ENCODE measurements at regions not wholly inside any gene's neighbourhood (a gene's known extent, or its start where the extent isn't known, plus 50 kb on each side); places are given as distances from the start of the nearest gene placed in this dataset.
"Not testable (repeated sequence)": the region's sequence is repeated elsewhere in the genome, so short reads cannot be mapped to it uniquely, and the experiment has no call there.

DNA sequence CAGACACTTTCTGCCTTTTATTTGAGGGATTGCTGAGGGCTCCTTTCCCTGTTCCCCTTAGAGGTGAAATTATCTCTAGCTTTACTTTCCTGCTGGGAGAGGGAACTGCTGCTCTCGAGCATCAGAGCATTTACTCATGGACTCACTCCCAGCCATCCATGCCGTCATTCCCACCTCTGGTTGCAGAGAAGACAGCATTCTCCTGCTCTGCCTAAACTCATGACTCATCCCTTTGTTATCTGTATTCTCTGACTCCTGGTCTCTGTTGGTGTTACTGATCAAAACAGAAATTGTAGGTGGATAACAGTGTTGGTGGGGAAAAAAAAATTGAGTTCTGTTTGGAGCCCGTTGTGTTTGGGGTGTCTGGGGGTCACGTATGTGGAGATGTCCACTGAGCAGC lies 159.3 kb downstream of the TTC8 start:
- Histone ChIP-seq H2AFZ (ENCODE audit: low read depth, low read length) (no peak overlapping the region), H3K36me3 (ENCODE audit: insufficient read depth, low read length) (no peaks in the 10 kb centered on the region), H3K27me3 (ENCODE audit: insufficient read depth, low read length, poor library complexity) (no peaks in the 10 kb centered on the region), H3K4me2 (ENCODE audit: insufficient read depth, low read length) (no peak overlapping the region), H3K79me2 (ENCODE audit: insufficient read depth, low read length) (no peaks in the 10 kb centered on the region), H3K27ac (ENCODE audit: low read length) (no peak overlapping the region), H3K9me3 (ENCODE audit: insufficient read depth, low read length, severe bottlenecking) (peaks cover 5% of the 10 kb centered on the region), H3K4me3 (ENCODE audit: low read depth in 1 of 2, low read length in 2 of 2) (no peak overlapping the region), H3K9ac (ENCODE audit: low read depth, low read length) (no peak overlapping the region), H3K4me1 (ENCODE audit: insufficient read depth, low read length) (no peaks in the 10 kb centered on the region), H4K20me1 (ENCODE audit: insufficient read depth, low read length) (no peaks in the 10 kb centered on the region)
- DNase-seq (no peak), ATAC-seq (ENCODE audit: insufficient read depth, low read depth) (no peak)
- no peak for TF ChIP-seq EZH2 (IDR thresholded peaks at IDR 0.05; ENCODE audit: borderline replicate concordance, low read depth, low read length, severe bottlenecking)
- TF ChIP-seq, protein P1, sequence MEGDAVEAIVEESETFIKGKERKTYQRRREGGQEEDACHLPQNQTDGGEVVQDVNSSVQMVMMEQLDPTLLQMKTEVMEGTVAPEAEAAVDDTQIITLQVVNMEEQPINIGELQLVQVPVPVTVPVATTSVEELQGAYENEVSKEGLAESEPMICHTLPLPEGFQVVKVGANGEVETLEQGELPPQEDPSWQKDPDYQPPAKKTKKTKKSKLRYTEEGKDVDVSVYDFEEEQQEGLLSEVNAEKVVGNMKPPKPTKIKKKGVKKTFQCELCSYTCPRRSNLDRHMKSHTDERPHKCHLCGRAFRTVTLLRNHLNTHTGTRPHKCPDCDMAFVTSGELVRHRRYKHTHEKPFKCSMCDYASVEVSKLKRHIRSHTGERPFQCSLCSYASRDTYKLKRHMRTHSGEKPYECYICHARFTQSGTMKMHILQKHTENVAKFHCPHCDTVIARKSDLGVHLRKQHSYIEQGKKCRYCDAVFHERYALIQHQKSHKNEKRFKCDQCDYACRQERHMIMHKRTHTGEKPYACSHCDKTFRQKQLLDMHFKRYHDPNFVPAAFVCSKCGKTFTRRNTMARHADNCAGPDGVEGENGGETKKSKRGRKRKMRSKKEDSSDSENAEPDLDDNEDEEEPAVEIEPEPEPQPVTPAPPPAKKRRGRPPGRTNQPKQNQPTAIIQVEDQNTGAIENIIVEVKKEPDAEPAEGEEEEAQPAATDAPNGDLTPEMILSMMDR (IDR thresholded peaks at IDR 0.05; ENCODE audit: borderline replicate concordance, extremely low read depth, low read length, poor library complexity, severe bottlenecking) = no peak

DNA sequence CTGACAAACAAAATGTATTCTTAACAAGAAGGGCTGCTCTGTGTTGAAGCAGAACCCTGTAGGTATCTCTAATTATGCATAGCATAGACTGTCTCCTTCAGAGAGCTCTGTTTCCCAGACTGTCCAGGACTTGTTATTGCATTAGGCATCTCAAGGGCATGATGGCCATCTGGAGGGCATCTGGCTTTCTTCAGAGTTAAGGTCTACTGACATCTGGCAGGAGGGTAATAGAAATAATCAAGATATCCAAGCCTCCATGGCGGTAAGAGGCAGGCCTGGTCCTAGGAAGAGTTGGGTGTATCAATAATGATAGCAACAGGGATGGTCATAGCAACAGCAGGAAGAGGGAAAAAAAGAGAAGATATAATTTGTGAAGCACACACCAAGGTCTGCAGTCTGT lies 161.2 kb downstream of the TTC8 start:
- Histone ChIP-seq H2AFZ (ENCODE audit: low read depth, low read length) (no peak overlapping the region), H3K4me1 (ENCODE audit: insufficient read depth, low read length) (no peaks in the 10 kb centered on the region), H3K27me3 (ENCODE audit: insufficient read depth, low read length, poor library complexity) (no peaks in the 10 kb centered on the region), H3K9me3 (ENCODE audit: insufficient read depth, low read length, severe bottlenecking) (peaks cover 5% of the 10 kb centered on the region), H3K4me3 (ENCODE audit: low read depth in 1 of 2, low read length in 2 of 2) (no peak overlapping the region), H3K36me3 (ENCODE audit: insufficient read depth, low read length) (no peaks in the 10 kb centered on the region), H4K20me1 (ENCODE audit: insufficient read depth, low read length) (no peaks in the 10 kb centered on the region), H3K79me2 (ENCODE audit: insufficient read depth, low read length) (no peaks in the 10 kb centered on the region), H3K27ac (ENCODE audit: low read length) (no peak overlapping the region), H3K9ac (ENCODE audit: low read depth, low read length) (no peak overlapping the region), H3K4me2 (ENCODE audit: insufficient read depth, low read length) (no peak overlapping the region)
- DNase-seq (no peak), ATAC-seq (ENCODE audit: insufficient read depth, low read depth) (no peak)
- TF ChIP-seq EZH2 (IDR thresholded peaks at IDR 0.05; ENCODE audit: borderline replicate concordance, low read depth, low read length, severe bottlenecking) = no peak
- TF ChIP-seq, protein P1 (IDR thresholded peaks at IDR 0.05; ENCODE audit: borderline replicate concordance, extremely low read depth, low read length, poor library complexity, severe bottlenecking) = no peak

- Histone ChIP-seq H3K27me3 (ENCODE audit: insufficient read depth, low read length, poor library complexity) (no peaks in the 10 kb centered on the region), H3K4me2 (ENCODE audit: insufficient read depth, low read length) (no peak overlapping the region), H3K4me3 (ENCODE audit: low read depth in 1 of 2, low read length in 2 of 2) (no peak overlapping the region), H2AFZ (ENCODE audit: low read depth, low read length) (no peak overlapping the region), H3K9ac (ENCODE audit: low read depth, low read length) (no peak overlapping the region), H3K27ac (ENCODE audit: low read length) (no peak overlapping the region), H3K79me2 (ENCODE audit: insufficient read depth, low read length) (no peaks in the 10 kb centered on the region), H3K4me1 (ENCODE audit: insufficient read depth, low read length) (no peaks in the 10 kb centered on the region), H4K20me1 (ENCODE audit: insufficient read depth, low read length) (no peaks in the 10 kb centered on the region), H3K9me3 (ENCODE audit: insufficient read depth, low read length, severe bottlenecking) (peaks cover 5% of the 10 kb centered on the region), H3K36me3 (ENCODE audit: insufficient read depth, low read length) (no peaks in the 10 kb centered on the region)
- DNase-seq = no peak
- TF ChIP-seq, protein P1 (IDR thresholded peaks at IDR 0.05; ENCODE audit: borderline replicate concordance, extremely low read depth, low read length, poor library complexity, severe bottlenecking) = no peak
- no peak for TF ChIP-seq EZH2 (IDR thresholded peaks at IDR 0.05; ENCODE audit: borderline replicate concordance, low read depth, low read length, severe bottlenecking)
- ATAC-seq (ENCODE audit: insufficient read depth, low read depth) = no peak
Observed at GRCh38 chr14:88986146-88986841, 161.8 kb downstream of the TTC8 start.

DNA sequence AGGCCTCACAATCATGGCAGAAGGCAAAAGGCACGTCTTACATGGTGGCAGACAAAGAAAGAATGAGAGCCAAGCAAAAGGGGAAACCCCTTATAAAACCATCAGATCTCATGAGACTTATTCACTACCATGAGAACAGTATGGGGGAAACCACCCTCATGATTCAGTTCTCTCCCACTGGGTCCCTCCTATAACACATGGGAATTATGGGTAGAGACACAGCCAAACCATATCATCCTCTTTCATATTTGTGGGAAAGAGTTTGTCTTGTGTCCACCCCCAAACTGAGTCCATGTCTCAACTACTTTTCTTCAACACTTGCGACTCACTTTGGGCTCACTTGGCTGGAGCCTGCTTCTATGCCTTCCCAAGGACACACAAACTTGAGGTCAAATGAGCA lies 162.5 kb downstream of the TTC8 start:
- H3K27ac ChIP-seq (ENCODE audit: low read length); DNase-seq; H3K79me2 ChIP-seq (ENCODE audit: insufficient read depth, low read length); ATAC-seq (ENCODE audit: insufficient read depth, low read depth); H3K9ac ChIP-seq (ENCODE audit: low read depth, low read length); H3K36me3 ChIP-seq (ENCODE audit: insufficient read depth, low read length); H2AFZ ChIP-seq (ENCODE audit: low read depth, low read length); H3K9me3 ChIP-seq (ENCODE audit: insufficient read depth, low read length, severe bottlenecking); H3K27me3 ChIP-seq (ENCODE audit: insufficient read depth, low read length, poor library complexity); H3K4me2 ChIP-seq (ENCODE audit: insufficient read depth, low read length); H3K4me3 ChIP-seq (ENCODE audit: low read depth in 1 of 2, low read length in 2 of 2); H4K20me1 ChIP-seq (ENCODE audit: insufficient read depth, low read length); H3K4me1 ChIP-seq (ENCODE audit: insufficient read depth, low read length): not testable (repeated sequence)

Data from DND-41 (cell line).